GM12875 (cell line): ENCODE measurements at regions not wholly inside any gene's neighbourhood (a gene's known extent, or its start where the extent isn't known, plus 50 kb on each side); places are given as distances from the start of the nearest gene placed in this dataset.

Experiments
- H3K4me3 ChIP-seq: one replicate; pipeline ENCODE4 v1.5.1; 2011; ENCODE audit warnings: low read depth, low read length, control low read depth
- TF ChIP-seq, protein P1 (sequence below): IDR thresholded peaks from 2 replicates; pipeline ENCODE4 v1.5.1; 2011; ENCODE audit warnings: low read depth, mild to moderate bottlenecking, control low read depth, inconsistent platforms, low read length, moderate library complexity, borderline replicate concordance; ENCODE audit not compliant: insufficient read depth

GRCh38 chr14:76647697-76648298, 113.5 kb upstream of the VASH1 start:
- H3K4me3 ChIP-seq: no peak overlapping the region
- TF ChIP-seq, protein P1, sequence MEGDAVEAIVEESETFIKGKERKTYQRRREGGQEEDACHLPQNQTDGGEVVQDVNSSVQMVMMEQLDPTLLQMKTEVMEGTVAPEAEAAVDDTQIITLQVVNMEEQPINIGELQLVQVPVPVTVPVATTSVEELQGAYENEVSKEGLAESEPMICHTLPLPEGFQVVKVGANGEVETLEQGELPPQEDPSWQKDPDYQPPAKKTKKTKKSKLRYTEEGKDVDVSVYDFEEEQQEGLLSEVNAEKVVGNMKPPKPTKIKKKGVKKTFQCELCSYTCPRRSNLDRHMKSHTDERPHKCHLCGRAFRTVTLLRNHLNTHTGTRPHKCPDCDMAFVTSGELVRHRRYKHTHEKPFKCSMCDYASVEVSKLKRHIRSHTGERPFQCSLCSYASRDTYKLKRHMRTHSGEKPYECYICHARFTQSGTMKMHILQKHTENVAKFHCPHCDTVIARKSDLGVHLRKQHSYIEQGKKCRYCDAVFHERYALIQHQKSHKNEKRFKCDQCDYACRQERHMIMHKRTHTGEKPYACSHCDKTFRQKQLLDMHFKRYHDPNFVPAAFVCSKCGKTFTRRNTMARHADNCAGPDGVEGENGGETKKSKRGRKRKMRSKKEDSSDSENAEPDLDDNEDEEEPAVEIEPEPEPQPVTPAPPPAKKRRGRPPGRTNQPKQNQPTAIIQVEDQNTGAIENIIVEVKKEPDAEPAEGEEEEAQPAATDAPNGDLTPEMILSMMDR: peak; percentile 79

DNA sequence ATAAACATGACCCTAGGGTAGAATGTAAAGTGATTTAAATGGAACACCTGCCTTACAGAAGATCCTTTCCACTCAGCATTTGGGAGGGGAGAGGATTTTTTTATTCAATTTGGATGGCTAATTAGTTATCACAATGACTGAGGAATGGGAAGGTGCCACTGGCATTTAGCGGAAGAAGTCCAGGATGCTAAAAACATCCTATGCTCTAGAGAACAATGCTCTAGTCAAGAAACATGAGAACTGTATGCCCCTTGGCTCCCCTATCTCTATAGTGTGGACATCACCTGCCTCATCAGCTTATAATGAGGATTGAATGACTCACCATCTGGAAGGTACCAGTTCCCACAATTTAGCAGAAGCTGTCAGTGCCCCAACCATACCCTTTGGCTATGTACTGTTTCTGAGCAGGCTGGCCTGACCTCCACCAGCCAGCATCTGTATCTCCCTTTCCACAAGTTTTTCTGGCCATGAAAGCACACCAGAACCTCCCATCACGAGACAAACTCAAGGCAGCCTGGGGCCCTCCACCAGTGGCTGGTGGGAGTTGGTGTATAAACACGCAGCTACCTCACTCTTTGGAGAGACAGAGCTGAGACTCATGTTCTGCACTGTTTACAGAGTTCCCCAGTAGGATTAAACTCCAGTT, 109.7 kb upstream of the VASH1 start:
- TF ChIP-seq, protein P1: no peak

DNA sequence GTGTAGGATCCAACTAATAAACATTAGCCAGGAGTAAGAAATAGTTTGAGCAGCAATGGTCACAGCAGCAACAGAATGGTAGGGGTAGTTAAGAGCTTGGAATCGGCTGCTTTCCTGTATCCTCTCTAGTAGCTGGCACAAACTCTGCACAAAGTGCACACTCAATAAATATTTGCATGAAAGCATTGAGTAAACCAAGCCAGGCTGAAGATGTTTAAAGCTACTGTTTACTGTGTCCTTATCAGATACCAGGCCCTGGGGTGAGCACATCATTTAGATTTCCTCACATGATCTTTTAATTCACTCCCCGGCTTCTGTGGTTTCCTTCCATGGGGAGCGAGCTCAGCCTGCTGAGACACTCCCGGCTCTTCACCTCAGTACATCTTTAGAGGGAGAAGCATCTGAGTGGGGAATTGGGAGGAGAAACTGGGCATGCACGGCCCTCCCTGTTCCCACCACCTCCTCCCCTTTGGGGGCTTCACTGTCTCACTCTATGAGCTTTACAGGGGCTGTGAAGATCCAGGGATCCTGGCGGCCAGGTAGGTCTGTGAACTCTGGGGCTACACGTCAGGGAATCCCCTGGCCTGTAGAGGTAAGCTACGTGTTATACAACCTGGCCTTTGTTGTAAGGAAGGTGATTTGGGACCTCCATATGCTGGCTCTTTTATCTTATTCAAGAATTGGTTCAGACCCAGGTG, 107.2 kb upstream of the VASH1 start:
- TF ChIP-seq, protein P1: no peak
- H3K4me3 ChIP-seq: no peak overlapping the region

More for the DNA sequence above, 109.7 kb upstream of the VASH1 start:
- H3K4me3 ChIP-seq: no peak overlapping the region

GRCh38 chr14:76654573-76655108, 106.6 kb upstream of the VASH1 start:
- TF ChIP-seq, protein P1: no peak
- H3K4me3 ChIP-seq: no peak overlapping the region

DNA sequence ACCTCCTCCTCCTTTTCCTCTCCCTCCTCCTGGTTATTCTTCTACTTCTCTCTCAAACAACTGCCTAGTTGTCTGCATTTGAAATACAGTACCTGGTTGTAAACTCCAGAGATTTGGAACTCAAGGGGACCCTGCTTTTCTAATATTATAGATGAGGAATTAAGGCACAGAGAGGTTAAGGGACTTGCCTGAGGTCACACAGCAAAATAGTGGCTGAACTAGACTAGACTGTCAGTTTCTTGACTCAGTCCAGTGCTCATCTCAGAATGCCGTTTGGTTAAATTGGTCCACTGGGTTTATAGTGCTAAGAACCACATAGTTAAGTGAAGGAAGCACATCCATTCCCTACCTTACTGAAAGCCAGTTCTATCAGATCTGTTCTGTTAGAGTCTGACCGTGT, 105.9 kb upstream of the VASH1 start:
- H3K4me3 ChIP-seq: no peak overlapping the region
- TF ChIP-seq, protein P1: no peak

GRCh38 chr14:76656592-76656991, 104.7 kb upstream of the VASH1 start:
- TF ChIP-seq, protein P1: no peak
- no peak overlapping the region for H3K4me3 ChIP-seq

- no peak overlapping the region for H3K4me3 ChIP-seq
Observed at GRCh38 chr14:76657404-76657803, 103.9 kb upstream of the VASH1 start.

More at GRCh38 chr14:76657404-76657803, 103.9 kb upstream of the VASH1 start:
- TF ChIP-seq, protein P1: no peak
